ENCODE measurements at regions not wholly inside any gene's neighbourhood (a gene's known extent, or its start where the extent isn't known, plus 50 kb on each side); places are given as distances from the start of the nearest gene placed in this dataset.
"Not testable (repeated sequence)": the region's sequence is repeated elsewhere in the genome, so short reads cannot be mapped to it uniquely, and the experiment has no call there.

DNA sequence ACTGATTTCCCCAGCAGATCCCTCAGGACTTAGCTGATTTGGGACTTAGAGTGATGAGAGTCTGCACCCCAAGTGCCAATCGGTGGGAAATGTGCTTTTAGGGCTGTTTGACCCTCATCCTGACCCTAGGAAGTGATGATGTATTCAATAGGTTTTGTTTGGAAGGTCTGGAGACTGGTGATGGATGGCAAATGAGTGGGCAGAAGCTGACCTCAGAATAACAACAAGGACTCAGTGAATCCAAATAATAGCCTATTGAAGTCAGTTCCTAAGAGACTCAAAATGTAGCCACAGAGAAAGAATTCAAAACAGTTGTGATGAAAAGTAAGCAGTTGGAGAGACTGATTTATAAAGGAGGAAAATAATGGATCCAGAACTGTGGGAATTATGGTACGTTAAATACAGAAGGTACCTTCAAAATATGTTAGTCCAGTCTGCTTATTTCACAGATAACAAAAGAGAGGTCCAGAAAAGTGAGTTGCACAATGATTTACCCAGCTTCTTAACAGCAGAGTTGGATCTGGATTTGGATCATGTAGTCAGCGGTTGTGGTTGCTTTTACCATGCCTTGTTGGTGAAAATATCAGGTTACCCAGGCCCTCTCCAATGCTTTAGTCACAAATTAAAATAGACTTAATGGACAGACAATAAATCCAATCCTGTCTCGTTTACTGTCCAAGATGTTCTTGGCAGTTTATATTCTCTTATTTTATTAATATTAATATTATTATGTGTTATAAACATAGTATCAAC lies 123.0 kb upstream of the PTBP2 start:
- TF ChIP-seq, protein P1, sequence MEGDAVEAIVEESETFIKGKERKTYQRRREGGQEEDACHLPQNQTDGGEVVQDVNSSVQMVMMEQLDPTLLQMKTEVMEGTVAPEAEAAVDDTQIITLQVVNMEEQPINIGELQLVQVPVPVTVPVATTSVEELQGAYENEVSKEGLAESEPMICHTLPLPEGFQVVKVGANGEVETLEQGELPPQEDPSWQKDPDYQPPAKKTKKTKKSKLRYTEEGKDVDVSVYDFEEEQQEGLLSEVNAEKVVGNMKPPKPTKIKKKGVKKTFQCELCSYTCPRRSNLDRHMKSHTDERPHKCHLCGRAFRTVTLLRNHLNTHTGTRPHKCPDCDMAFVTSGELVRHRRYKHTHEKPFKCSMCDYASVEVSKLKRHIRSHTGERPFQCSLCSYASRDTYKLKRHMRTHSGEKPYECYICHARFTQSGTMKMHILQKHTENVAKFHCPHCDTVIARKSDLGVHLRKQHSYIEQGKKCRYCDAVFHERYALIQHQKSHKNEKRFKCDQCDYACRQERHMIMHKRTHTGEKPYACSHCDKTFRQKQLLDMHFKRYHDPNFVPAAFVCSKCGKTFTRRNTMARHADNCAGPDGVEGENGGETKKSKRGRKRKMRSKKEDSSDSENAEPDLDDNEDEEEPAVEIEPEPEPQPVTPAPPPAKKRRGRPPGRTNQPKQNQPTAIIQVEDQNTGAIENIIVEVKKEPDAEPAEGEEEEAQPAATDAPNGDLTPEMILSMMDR (IDR thresholded peaks at IDR 0.05; ENCODE audit: low read depth, low read length) = no peak

DNA sequence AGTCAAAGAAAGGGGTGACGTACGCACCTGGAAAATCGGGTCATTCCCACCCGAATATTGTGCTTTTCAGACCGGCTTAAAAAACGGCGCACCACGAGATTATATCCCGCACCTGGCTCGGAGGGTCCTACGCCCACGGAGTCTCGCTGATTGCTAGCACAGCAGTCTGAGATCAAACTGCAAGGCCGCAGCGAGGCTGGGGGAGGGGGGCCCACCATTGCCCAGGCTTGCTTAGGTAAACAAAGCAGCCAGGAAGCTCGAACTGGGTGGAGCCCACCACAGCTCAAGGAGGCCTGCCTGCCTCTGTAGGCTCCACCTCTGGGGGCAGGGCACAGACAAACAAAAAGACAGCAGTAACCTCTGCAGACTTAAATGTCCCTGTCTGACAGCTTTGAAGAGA lies 117.0 kb upstream of the PTBP2 start:
- DNase-seq (ENCODE audit: extremely low read depth, low read depth) = not testable (repeated sequence)

More for the DNA sequence above, 123.0 kb upstream of the PTBP2 start:
- no peak for DNase-seq (ENCODE audit: extremely low read depth, low read depth)

DNA sequence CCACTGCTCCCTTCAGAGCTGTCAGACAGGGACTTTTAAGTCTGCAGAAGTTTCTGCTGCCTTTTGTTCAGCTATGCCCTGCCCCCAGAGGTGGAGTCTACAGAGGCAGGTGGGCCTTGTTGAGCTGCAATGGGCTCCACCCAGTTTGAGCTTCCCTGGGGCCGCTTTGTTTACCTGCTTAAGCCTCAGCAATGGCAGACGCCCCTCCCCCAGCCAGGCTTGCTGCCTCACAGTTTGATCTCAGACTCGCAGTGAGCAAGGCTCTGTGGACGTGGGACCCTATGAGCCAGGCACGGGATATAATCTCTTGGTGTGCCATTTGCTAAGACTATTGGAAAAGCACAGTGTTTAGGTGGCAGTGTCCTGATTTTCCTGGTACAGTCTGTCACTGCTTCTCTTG lies 104.2 kb upstream of the PTBP2 start:
- not testable (repeated sequence) for DNase-seq (ENCODE audit: extremely low read depth, low read depth)

DNA sequence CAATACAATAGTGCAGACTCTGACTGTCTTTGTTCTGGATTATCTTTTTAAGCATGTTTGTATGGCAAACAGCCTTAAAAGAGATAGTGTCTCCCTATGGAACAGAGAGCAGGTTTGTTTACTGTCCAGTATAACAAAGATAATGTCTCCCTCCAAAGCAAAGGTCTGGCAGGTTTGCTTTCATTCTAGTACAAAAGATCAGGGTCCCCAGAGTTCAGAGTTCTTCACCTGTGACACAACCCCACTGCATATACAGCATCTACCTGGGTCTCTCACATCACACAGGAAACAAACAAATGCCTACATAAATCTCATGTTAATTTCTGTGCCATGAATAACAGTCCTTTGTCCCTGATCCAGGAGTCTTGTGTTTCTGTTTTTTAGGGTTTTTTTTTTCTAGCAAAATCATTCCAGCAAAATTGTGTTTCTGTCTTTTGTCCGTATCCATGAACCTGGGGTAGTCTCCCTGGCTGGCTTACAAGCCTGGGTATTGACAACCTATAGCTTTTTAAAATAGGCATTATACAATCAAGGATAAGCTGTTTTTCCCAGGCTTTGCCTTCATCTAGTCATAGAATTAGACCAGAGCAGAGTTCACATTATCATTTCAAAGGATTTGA lies 89.4 kb upstream of the PTBP2 start:
- TF ChIP-seq, protein P1 (IDR thresholded peaks at IDR 0.05; ENCODE audit: low read depth, low read length) = no peak
- no peak for DNase-seq (ENCODE audit: extremely low read depth, low read depth)

DNA sequence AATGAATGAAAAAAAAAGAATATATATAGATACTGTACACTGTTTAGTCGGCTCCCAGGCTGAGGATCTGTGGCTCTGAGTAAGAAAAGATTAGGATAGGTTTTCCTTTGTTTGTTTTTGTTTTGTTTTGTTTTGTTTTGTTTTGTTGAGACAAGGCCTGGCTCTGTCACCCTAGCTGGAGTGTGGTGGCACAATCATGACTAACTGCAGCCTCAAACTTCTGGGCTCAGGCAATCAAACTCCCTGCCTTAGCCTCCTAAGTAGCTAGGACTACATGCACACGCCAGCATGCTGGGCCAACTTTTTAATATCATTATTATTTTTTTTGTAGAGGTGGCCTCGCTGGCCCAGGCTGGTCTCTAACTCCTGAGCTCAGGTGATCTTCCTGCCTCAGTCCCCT lies 87.9 kb upstream of the PTBP2 start:
- TF ChIP-seq, protein P1 (IDR thresholded peaks at IDR 0.05; ENCODE audit: low read depth, low read length) = no peak
- no peak for DNase-seq (ENCODE audit: extremely low read depth, low read depth)

DNA sequence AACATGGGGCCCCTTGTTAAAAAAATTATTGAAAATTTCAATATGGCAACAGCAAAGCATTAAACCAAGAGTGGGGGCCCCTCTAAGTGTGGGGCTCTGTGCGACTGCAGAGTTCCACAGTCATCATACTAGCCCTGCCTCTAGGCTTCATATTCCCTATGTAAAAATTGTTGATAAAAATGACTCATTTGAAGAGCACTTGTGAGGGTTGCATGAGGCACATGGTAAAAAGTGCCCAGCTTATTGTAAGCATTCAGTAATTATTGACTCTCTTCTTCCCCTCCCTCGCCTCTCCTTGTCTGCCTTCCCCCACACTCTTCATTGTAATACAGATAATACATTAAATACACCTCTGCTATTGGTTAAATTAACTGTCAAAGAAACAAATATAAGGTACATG lies 86.7 kb upstream of the PTBP2 start:
- no peak for DNase-seq (ENCODE audit: extremely low read depth, low read depth)

DNA sequence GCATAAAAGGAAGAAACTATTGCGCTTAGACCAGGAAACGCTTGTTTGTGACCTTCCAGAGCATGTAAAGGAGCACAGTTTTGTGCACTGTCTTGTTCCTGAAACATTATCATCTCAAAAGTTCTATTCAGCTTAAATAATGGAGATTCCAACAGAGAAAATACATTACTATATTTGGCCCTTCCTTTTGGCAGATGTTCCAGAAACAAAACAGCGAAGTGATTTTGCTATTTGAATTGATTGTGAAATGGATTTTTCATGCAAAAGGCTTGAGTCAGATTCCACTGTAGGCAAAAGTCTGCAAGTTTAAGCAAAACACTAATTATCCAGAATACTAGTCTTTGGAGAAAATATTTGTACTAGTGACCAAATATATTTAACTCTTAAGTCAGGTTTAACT lies 80.3 kb upstream of the PTBP2 start:
- DNase-seq (ENCODE audit: extremely low read depth, low read depth) = no peak
- TF ChIP-seq, protein P1 (IDR thresholded peaks at IDR 0.05; ENCODE audit: low read depth, low read length) = no peak

More for the DNA sequence above, 86.7 kb upstream of the PTBP2 start:
- TF ChIP-seq, protein P1 (IDR thresholded peaks at IDR 0.05; ENCODE audit: low read depth, low read length) = no peak

DNA sequence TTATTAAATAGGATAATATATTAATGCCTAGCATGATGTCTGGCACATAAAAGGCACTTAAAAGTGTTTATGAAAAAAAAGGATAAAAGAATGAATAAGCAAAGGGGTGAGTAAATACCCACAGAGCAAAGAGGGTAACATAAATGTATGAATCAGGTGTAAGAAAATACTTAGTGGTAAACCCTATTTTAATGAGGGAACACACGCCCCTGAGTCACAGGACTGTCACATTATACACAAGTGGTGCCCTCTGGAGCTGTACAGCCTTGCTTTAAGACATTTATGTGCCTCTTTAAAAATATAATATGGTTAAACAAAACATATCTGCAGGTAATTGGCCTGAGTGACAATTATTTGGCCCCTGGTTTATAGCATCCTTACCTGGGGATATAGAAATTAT lies 78.1 kb upstream of the PTBP2 start:
- DNase-seq (ENCODE audit: extremely low read depth, low read depth) = no peak
- TF ChIP-seq, protein P1 (IDR thresholded peaks at IDR 0.05; ENCODE audit: low read depth, low read length) = no peak

Measured in AG09319 (cell line).